ELF-1 (cell line): ENCODE measurements at regions not wholly inside any gene's neighbourhood (a gene's known extent, or its start where the extent isn't known, plus 50 kb on each side); places are given as distances from the start of the nearest gene placed in this dataset.
"Not testable (repeated sequence)": the region's sequence is repeated elsewhere in the genome, so short reads cannot be mapped to it uniquely, and the experiment has no call there.

ENCODE experiments used
- DNase-seq: peaks from one replicate; pipeline ENCODE4 v3.0.0-alpha.2; 2016; ENCODE audit warnings: low read depth, low spot score

DNA sequence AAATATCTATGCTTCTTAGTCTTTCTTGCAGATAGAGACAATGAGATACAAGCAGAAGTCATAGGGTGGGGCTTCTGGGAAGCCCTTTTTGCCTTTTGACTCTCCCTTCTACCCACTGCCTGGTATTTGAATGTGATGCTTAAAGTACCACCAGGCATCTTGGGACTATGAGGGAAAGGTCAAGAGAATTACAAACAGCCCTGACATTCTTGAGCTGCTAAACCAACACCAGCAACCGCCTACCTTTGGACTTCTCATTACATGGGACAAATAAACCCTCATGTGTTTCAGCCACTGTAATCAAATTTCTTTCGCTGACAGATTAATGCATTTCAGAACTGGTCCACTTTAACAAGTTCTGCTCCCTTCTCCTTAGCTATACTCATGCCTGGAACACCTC lies 112.8 kb downstream of the LUZP4 start:
- DNase-seq: no peak

- no peak for DNase-seq
These were observed 119.4 kb downstream of the LUZP4 start for GRCh38 chrX:115408771-115409400.

DNA sequence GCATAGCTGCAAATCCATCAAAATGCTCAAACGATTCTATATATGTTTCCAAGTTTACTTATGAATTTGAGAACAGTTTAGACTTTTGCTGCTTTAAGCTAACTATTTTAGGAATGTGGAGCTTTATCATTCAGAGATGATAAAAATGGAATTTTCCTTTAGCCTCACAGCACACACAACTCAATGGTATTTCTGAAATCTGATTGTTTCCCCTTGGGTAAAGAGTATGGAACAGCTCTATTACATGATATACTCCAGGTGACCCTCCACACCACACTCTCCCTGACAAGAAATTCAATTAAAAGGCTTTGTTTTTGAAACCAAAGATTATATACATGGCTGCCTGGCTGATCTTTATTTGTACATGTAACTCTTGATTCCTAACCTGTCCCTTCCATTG lies 120.0 kb downstream of the LUZP4 start:
- DNase-seq: no peak

DNA sequence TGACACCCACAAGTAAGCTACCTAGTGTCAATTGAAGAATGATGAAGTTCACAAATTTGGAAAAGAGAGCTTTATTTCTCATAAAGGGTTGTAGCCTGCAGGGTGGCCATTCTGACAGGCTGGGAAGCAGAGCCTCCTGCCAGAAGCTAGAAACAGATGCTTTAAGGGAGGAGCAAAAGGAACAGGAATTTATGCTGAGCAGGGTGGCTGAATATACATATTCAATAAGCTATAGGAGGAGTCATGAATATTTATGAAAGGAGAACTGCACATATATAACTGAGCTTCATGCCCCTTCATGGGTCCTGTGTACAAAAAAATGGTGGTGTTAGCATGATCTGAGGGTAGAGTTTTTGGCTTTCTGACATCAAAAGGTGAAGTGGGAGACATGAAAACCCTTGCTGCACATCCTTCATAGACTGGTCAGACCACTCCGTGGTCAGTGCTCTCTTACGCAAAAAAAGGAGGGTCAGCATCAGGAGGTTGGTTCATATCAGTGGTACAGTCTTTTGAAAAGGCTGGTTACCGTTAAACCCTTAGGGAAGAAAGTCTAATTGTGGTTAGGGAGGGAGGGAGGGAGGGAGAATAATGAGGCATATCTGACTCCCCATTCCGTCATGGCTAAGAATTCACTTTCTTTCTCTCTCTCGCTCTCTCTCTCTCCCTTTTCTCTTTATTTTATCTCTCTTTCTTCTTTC lies 121.4 kb downstream of the LUZP4 start:
- no peak for DNase-seq

GRCh38 chrX:115413246-115413878 lies 123.8 kb downstream of the LUZP4 start:
- DNase-seq: no peak

DNA sequence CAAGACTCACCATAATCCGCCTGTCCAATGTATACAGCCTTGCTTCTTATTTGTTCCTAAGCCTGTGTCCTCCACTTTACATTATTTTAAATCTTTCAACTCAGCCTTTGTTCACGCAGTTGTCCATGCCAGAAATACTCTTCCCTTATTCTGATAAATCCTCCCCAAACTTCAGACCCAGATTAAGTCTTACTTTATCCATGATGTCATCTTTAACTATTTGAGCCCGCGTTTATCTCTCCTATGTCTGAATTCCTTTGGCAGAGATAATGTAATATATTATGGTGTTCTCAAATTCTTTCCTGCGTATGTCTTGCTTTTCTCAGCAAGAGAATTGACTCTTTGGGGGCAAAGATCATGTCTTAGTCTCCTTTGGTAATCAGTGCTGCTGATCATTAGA lies 129.6 kb downstream of the LUZP4 start:
- no peak for DNase-seq

- no peak for DNase-seq
These were observed 133.6 kb downstream of the LUZP4 start for GRCh38 chrX:115423086-115423485.

- no peak for DNase-seq
These were observed 135.6 kb upstream of the PLS3 start for GRCh38 chrX:115425359-115425758.

DNA sequence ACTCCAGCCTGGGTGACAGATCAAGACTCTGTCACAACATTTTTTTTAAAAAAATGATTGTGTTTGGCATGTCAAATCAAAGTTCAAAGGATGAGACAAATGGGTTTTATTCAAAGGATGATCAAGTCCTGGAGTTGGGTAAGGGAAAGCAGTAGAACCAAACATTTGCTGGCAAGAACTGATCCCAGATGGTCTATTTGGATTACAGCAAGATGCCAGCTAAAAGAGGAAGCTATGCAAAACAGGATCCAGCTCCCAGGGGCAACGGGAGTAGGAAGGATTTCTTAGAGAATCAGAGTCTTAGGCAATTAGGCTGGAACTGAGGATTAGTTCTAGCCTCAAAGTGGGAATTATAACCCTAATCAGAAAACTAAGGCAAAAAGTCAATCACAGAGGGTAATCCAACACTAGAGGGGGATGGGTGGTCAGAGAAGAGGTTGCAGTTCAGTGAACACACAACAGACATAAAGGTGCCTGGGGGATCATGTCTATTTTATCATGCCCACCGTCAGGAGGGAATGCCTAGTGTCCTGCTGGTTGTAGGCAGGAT lies 133.0 kb upstream of the PLS3 start:
- DNase-seq: no peak

DNA sequence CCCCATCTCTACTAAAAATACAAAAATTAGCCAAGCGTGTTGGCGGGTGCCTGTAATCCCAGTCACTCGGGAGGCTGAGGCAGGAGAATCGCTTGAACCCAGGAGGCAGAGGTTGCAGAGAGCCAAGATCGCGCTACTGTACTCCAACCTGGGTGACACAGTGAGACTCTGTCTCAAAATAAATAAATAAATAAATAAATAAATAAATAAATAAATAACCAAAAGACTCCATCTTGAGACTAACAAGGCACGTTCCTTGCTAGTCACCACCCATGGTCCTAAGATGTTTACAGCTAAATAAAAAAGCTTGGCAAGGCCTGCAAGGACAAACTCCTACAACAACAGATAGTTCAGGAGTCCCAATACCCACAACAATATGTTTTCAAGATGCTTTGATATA lies 126.1 kb upstream of the PLS3 start:
- not testable (repeated sequence) for DNase-seq

- no peak for DNase-seq
These were observed 123.0 kb upstream of the PLS3 start for GRCh38 chrX:115437841-115438595.

GRCh38 chrX:115448146-115448545 lies 112.8 kb upstream of the PLS3 start:
- no peak for DNase-seq

DNA sequence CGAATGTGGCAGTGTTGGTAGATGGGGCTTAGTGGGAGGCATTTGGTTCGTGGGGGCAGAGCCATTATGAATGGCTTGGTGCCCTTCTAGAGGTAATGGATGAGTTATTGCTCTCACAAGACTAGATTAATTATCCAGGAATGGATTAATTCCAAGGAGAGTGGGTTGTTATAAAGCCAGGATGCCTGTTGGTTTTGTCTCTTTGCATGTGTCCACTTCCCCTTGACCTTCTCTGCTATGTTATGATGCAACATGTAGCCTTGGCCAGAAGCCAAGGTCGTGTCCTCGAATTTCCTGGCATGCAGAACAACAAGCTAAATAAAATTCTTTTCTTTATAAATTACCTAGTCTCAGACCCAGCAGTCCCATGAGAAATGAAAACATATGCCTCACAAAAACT lies 111.2 kb upstream of the PLS3 start:
- no peak for DNase-seq

GRCh38 chrX:115452251-115452650 lies 108.7 kb upstream of the PLS3 start:
- DNase-seq: no peak

- no peak for DNase-seq
These were observed 100.8 kb upstream of the PLS3 start for GRCh38 chrX:115459883-115460880.

GRCh38 chrX:115462406-115462805 lies 98.6 kb upstream of the PLS3 start:
- no peak for DNase-seq

DNA sequence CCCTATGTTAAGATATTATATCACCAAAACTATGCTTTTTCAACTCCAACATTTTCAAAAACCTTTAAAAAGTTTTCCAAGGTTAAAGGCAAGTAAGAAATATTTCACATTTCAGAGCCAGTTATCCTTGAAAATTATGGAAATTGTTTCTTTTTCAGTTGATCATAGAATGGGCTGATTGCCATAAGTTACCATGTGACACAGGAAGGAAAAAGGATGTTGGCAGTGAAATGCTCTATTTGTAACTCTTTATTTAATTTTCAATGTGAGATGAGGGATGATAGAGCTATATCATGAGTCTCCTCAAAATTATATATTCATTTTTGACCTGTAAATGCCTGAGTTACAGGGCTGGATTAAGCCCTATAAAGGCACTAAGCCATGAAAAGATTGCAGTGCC lies 93.0 kb upstream of the PLS3 start:
- DNase-seq: no peak

- DNase-seq: no peak
These were observed 88.8 kb upstream of the PLS3 start for GRCh38 chrX:115472131-115472530.

GRCh38 chrX:115486510-115486909 lies 74.5 kb upstream of the PLS3 start:
- DNase-seq: no peak

DNA sequence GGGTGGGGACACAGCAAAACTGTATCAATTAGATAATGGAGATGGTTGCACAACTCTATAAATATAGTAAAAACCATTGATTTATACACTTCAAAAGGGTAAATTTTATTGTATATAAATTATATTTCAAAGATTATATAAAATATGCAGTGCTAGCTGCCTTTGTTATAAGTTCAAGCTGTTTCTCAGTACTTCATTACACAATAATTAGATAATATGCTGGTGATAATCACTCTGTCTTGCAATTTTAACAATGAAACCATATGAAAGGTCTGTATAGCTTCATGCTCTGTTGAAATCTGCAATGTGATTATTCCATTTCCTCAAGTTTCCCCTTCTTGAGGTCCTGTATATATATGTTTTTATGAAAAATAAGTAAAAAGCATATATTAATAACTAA lies 73.4 kb upstream of the PLS3 start:
- DNase-seq: no peak

DNA sequence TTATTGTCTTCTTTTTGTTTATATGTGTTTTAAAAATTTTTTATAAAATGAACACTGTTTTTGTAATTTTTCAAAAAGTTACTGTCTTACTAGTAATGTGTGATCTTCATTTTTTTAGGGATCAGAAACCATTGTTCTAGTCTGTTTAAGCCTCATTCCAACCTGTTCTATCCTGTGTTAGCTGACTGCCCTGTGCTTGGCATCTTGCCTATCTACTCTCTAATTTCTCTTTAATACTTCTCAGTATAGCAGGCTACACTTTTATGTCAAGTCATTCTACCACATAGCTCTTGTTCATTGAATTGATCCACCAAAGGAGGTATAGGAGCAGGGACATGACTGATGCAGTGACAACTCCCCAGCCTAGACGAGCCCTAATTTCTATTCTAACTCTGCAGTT lies 70.2 kb upstream of the PLS3 start:
- no peak for DNase-seq
